PC-3 (cell line): ENCODE measurements at regions not wholly inside any gene's neighbourhood (a gene's known extent, or its start where the extent isn't known, plus 50 kb on each side); places are given as distances from the start of the nearest gene placed in this dataset.

Experiments used
- ATAC-seq: fragments of 200-7000 bp; cut with Tn5 transposase; 2 replicates; pipeline ENCODE4 v1.9.1; 2020; ENCODE audit warnings: mild to moderate bottlenecking, moderate library complexity
- BruUV-seq: library from RNA; stranded (reverse); fragments of 400-500 nt; replicated peaks from 2 replicates; lab custom pipeline; 2021; lab: Mats Ljungman, UMichigan
- CTCF ChIA-PET: fragments of 300-600 bp; sonication (Branson Sonifier 250); formaldehyde crosslinking; loops from one replicate; lab custom pipeline; 2022; ENCODE audit warnings: antibody characterized with exemption; lab: Charles Lee
- POLR2A ChIA-PET: fragments of 300-600 bp; sonication (Branson Sonifier 250); formaldehyde crosslinking; loops from one replicate; lab custom pipeline; 2022; ENCODE audit warnings: antibody characterized with exemption; ENCODE audit not compliant: unreplicated experiment; lab: Charles Lee
- DNase-seq: peaks from one replicate; pipeline ENCODE4 v3.0.0-alpha.2; 2015
- H2AFZ ChIP-seq: fragments of 300-600 bp; sonication (generic); 2 replicates; pipeline ENCODE4 v1.6.0; 2016; ENCODE audit warnings: antibody characterized with exemption, low read length
- H3F3A ChIP-seq: fragments of 300-600 bp; sonication (generic); one replicate; pipeline ENCODE4 v1.6.0; 2017; ENCODE audit warnings: antibody characterized with exemption, low read length, control low read depth, mild to moderate bottlenecking; ENCODE audit not compliant: unreplicated experiment
- H3K27ac ChIP-seq: fragments of 300-600 bp; sonication (generic); 2 replicates; pipeline ENCODE4 v1.5.1; 2016; ENCODE audit warnings: mild to moderate bottlenecking, low read length
- H3K27me3 ChIP-seq: fragments of 300-600 bp; sonication (generic); 2 replicates; pipeline ENCODE4 v1.6.1; 2016; ENCODE audit warnings: low read length, mixed read lengths
- H3K36me3 ChIP-seq: fragments of 300-600 bp; sonication (generic); 2 replicates; pipeline ENCODE4 v1.6.1; 2016; ENCODE audit warnings: low read depth, mixed run types, low read length, mixed read lengths
- H3K4me1 ChIP-seq: fragments of 300-600 bp; sonication (generic); 2 replicates; pipeline ENCODE4 v1.5.1; 2016; ENCODE audit warnings: low read length; ENCODE audit not compliant: insufficient read depth
- H3K4me2 ChIP-seq: fragments of 300-600 bp; sonication (generic); 2 replicates; pipeline ENCODE4 v1.6.0; 2016; ENCODE audit warnings: low read length
- H3K4me3 ChIP-seq: fragments of 300-600 bp; sonication (generic); 2 replicates; pipeline ENCODE4 v1.5.1; 2016; ENCODE audit warnings: mild to moderate bottlenecking, low read length, mixed read lengths
- H3K79me2 ChIP-seq: fragments of 300-600 bp; sonication (generic); 2 replicates; pipeline ENCODE4 v1.6.1; 2017; ENCODE audit warnings: low read length, mixed read lengths
- H3K9ac ChIP-seq: fragments of 300-600 bp; sonication (generic); 2 replicates; pipeline ENCODE4 v1.6.0; 2016; ENCODE audit warnings: mild to moderate bottlenecking, low read length
- H3K9me2 ChIP-seq: fragments of 300-600 bp; sonication (generic); replicated peaks from 2 replicates; pipeline ENCODE4 v1.6.1; 2016; ENCODE audit warnings: mixed run types, low read length, mixed read lengths
- H3K9me3 ChIP-seq: fragments of 300-600 bp; sonication (generic); 2 replicates; pipeline ENCODE4 v1.6.1; 2016; ENCODE audit warnings: low read length, mixed read lengths
- H4K20me1 ChIP-seq: fragments of 300-600 bp; sonication (generic); 2 replicates; pipeline ENCODE4 v1.6.1; 2016; ENCODE audit warnings: low read length, mixed read lengths
- EZH2 ChIP-seq: fragments of 300-600 bp; sonication (generic); IDR thresholded peaks from one replicate; pipeline ENCODE4 v1.6.1; 2017; ENCODE audit warnings: antibody characterized with exemption, mild to moderate bottlenecking, low read length; ENCODE audit not compliant: unreplicated experiment
- EZH2phosphoT487 ChIP-seq: fragments of 300-600 bp; sonication (generic); IDR thresholded peaks from 2 replicates; pipeline ENCODE4 v1.6.1; 2018; ENCODE audit warnings: mild to moderate bottlenecking, antibody characterized with exemption, low read length, borderline replicate concordance
- intact Hi-C: fragments of 100-400 bp; cut with micrococcal nuclease; formaldehyde crosslinking; loops from 2 replicates; pipeline ENCODE4 v1.9.0; 2023
- TF ChIP-seq, protein P1 (sequence below): fragments of 300-600 bp; sonication (generic); conservative IDR thresholded peaks from 2 replicates; pipeline ENCODE4 v1.5.1; 2017; ENCODE audit warnings: antibody characterized with exemption, low read depth, mild to moderate bottlenecking, low read length

DNA sequence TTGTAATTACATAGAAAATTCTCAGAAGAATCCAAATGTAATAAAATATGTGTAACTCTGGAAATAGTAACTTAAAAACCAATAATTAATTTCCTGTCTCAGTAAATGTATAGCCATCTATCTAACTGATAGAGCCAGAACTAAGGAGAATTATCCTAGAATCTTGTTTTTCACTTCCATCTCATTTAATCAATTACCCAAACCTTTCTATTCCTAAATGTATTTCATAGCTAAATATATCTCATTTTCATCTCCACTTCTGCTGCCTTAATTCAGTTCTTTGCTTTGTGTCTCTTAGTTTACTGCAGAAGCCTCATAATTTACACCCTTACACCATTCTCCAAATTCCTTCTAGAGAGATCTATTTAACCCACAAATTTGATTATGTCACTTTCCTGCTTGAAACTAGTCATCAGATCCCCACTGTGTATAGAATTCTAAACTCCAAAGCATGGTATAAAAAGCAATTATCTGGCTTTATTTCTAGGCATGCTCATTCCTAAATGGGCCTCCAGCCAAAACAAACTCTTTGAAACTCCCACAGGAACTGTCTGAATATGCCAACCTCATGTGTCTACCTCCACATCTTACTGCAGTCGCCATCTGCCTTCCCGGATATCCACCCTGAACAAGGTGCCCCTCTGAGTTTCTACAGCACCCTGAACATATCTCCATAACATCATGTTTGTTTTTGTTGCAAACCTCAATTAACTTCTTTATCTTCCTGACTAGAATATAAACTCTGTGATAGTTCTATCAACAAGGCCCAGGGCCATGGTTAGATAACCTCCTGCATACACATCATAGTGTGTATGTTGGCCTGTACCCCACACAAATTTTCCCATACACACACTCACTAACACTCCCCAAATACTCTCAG is 70.5 kb upstream of the ADTRP start:
- intact Hi-C loops = no loop called here
- TF ChIP-seq, protein P1, sequence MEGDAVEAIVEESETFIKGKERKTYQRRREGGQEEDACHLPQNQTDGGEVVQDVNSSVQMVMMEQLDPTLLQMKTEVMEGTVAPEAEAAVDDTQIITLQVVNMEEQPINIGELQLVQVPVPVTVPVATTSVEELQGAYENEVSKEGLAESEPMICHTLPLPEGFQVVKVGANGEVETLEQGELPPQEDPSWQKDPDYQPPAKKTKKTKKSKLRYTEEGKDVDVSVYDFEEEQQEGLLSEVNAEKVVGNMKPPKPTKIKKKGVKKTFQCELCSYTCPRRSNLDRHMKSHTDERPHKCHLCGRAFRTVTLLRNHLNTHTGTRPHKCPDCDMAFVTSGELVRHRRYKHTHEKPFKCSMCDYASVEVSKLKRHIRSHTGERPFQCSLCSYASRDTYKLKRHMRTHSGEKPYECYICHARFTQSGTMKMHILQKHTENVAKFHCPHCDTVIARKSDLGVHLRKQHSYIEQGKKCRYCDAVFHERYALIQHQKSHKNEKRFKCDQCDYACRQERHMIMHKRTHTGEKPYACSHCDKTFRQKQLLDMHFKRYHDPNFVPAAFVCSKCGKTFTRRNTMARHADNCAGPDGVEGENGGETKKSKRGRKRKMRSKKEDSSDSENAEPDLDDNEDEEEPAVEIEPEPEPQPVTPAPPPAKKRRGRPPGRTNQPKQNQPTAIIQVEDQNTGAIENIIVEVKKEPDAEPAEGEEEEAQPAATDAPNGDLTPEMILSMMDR = no peak
- no peak for TF ChIP-seq EZH2phosphoT487
- TF ChIP-seq EZH2 = no peak
- Histone ChIP-seq H3K9me3 (no peaks in the 10 kb centered on the region), H3K9ac (no peak overlapping the region), H3K79me2 (no peaks in the 10 kb centered on the region), H3K9me2 (peaks cover 3% of the 10 kb centered on the region; the same call in 1 of the 2 replicates), H3K27ac (no peak overlapping the region), H2AFZ (no peak overlapping the region), H3K4me3 (no peak overlapping the region), H3K36me3 (no peaks in the 10 kb centered on the region), H3K4me1 (0 out of 2 replicates have a peak, but pooled peaks cover 4% of the 10 kb centered on the region), H3K27me3 (no peaks in the 10 kb centered on the region), H4K20me1 (no peaks in the 10 kb centered on the region), H3K4me2 (no peak overlapping the region), H3F3A (no peaks in the 10 kb centered on the region)
- POLR2A ChIA-PET = no interaction called here
- DNase-seq (no peak), ATAC-seq (no peak)
- CTCF ChIA-PET = no interaction called here
- no TSS peak for BruUV-seq

DNA sequence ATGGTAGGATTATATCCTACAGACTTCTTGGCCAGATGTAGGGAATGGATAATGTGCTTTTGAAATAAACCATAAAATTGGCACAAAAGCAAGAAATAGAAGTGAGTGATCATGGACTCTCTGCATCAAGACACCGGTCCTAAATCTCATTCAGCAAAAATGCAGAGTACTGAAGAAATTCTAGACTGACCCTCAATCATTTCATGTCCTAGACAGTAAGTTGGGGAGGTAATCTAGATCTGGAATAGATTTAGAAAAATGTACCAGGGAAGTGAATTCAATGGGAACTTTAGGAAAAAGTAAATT is 69.7 kb upstream of the ADTRP start:
- H3K79me2 ChIP-seq = no peaks in the 10 kb centered on the region
- intact Hi-C loops = no loop called here

More for the DNA sequence above, 69.7 kb upstream of the ADTRP start:
- Histone ChIP-seq H3K9me2 (peaks cover 3% of the 10 kb centered on the region; the same call in 1 of the 2 replicates), H3K36me3 (no peaks in the 10 kb centered on the region), H2AFZ (no peak overlapping the region), H3K27ac (no peak overlapping the region), H4K20me1 (no peaks in the 10 kb centered on the region), H3K27me3 (no peaks in the 10 kb centered on the region), H3K9ac (no peak overlapping the region), H3F3A (no peaks in the 10 kb centered on the region), H3K9me3 (no peaks in the 10 kb centered on the region), H3K4me1 (0 out of 2 replicates have a peak, but pooled peaks cover 4% of the 10 kb centered on the region), H3K4me3 (no peak overlapping the region), H3K4me2 (no peak overlapping the region)
- DNase-seq (no peak), ATAC-seq (no peak)
- TF ChIP-seq, protein P1 = no peak
- BruUV-seq = no TSS peak
- ChIA-PET CTCF (no interaction called here), POLR2A (no interaction called here)
